ENCODE measurements at regions not wholly inside any gene's neighbourhood (a gene's known extent, or its start where the extent isn't known, plus 50 kb on each side); places are given as distances from the start of the nearest gene placed in this dataset.

DNA sequence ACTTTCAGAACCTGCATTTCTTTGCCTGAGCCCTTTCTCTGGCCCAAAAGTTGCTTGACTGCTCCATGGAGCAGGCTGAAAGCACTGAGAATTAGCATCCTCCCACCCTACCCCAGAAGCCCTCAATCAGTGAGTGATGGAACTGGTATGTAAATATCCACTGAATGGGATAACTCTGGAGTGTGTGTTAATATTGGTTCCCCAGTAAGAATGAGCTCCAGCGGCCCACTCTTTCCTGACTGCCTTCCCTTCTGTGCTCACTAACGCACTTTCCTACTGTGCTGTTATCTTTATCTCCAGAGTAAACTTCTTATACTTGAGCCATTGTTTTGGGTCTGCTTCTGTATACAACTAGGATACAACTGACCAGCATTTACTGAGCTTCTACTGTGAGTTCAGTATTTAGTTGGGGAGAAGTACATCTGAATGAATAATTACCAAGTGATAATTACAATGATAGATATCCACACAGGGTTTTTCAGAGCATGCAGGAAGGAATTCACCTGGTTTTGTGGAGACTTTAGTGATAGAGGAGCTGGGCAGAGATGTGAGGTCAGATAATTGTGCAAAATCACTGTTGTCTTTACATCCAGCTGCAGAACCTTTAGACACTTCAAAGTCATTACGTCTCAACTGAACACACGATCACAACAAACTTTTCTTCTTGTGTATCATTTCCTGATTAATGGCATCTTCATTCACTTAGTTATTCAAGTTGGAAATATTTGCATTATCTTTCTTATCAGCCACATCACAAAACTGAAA is 149.2 kb upstream of the BTG1 start:
- TF ChIP-seq, protein P1, sequence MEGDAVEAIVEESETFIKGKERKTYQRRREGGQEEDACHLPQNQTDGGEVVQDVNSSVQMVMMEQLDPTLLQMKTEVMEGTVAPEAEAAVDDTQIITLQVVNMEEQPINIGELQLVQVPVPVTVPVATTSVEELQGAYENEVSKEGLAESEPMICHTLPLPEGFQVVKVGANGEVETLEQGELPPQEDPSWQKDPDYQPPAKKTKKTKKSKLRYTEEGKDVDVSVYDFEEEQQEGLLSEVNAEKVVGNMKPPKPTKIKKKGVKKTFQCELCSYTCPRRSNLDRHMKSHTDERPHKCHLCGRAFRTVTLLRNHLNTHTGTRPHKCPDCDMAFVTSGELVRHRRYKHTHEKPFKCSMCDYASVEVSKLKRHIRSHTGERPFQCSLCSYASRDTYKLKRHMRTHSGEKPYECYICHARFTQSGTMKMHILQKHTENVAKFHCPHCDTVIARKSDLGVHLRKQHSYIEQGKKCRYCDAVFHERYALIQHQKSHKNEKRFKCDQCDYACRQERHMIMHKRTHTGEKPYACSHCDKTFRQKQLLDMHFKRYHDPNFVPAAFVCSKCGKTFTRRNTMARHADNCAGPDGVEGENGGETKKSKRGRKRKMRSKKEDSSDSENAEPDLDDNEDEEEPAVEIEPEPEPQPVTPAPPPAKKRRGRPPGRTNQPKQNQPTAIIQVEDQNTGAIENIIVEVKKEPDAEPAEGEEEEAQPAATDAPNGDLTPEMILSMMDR (IDR thresholded peaks at IDR 0.05): no peak
- no peak for TF ChIP-seq POLR2A (IDR thresholded peaks at IDR 0.05)
